ENCODE measurements at regions not wholly inside any gene's neighbourhood (a gene's known extent, or its start where the extent isn't known, plus 50 kb on each side); places are given as distances from the start of the nearest gene placed in this dataset.

- TF ChIP-seq PBX3 (IDR thresholded peaks at IDR 0.05; ENCODE audit: insufficient replicate concordance, low read depth, low read length) = no peak
Observed at GRCh38 chr12:18970603-18971002, 158.9 kb upstream of the PLEKHA5 start (continued).

- BruUV-seq (replicated peaks) = no TSS peak
- no peaks in the 10 kb centered on the region for H3K27me3 ChIP-seq (replicated peaks in 1 of 2; ENCODE audit: control insufficient read depth in 2 of 2, insufficient read depth in 2 of 2, low read length in 1 of 2)
- no peak overlapping the region for H3K4me3 ChIP-seq
- no peak for ATAC-seq
- ChIA-PET SMC1A (ENCODE audit: uncharacterized antibody, unreplicated experiment) (no interaction called here), POLR2A (no interaction called here), CTCF (no interaction called here), RAD21 (ENCODE audit: unreplicated experiment) (no interaction called here)
- no peak for FAIRE-seq
- no peaks in the 10 kb centered on the region for H3K4me1 ChIP-seq (ENCODE audit: control insufficient read depth, insufficient read depth, low read length)
- intact Hi-C loops (cut with micrococcal nuclease; ENCODE audit: unreplicated experiment) = no loop called here
- H3K36me3 ChIP-seq (ENCODE audit: control insufficient read depth in 2 of 2, insufficient read depth in 2 of 2, low read length in 1 of 2) = no peaks in the 10 kb centered on the region
- H3K4me2 ChIP-seq (ENCODE audit: control insufficient read depth, insufficient read depth) = no peak overlapping the region
- in situ Hi-C loops (cut with MboI) = no loop called here
- no peak overlapping the region for H2AFZ ChIP-seq (ENCODE audit: control insufficient read depth, low read depth, low read length)
- H3K79me2 ChIP-seq (ENCODE audit: control insufficient read depth, insufficient read depth, low read length) = no peaks in the 10 kb centered on the region
- no peak for TF ChIP-seq BRCA1 (IDR thresholded peaks at IDR 0.05; ENCODE audit: low read depth, low read length)
- no peak for TF ChIP-seq IRF3 (IDR thresholded peaks at IDR 0.05)
- no peak for TF ChIP-seq STAT3 (IDR thresholded peaks at IDR 0.05; ENCODE audit: low read depth, low read length)
- no peak for TF ChIP-seq SUPT20H (IDR thresholded peaks at IDR 0.05; ENCODE audit: borderline replicate concordance, control insufficient read depth, low read depth, low read length)
- no peak for TF ChIP-seq NFYB (IDR thresholded peaks at IDR 0.05; ENCODE audit: insufficient read depth, low read depth, low read length)
- TF ChIP-seq CEBPZ (IDR thresholded peaks at IDR 0.05; ENCODE audit: low read depth, low read length) = no peak
- no peak for TF ChIP-seq RFX5 (IDR thresholded peaks at IDR 0.05; ENCODE audit: low read depth, low read length)
- TF ChIP-seq ZSCAN29 (IDR thresholded peaks at IDR 0.05) = no peak
- no peak for TF ChIP-seq ZBTB33 (IDR thresholded peaks at IDR 0.05)
- TF ChIP-seq MYB (IDR thresholded peaks at IDR 0.05; ENCODE audit: borderline replicate concordance, low read depth, low read length) = no peak
- no peak for TF ChIP-seq EZH2 (IDR thresholded peaks at IDR 0.05; ENCODE audit: borderline replicate concordance, control insufficient read depth, low read depth, low read length)
- no peaks in the 10 kb centered on the region for H3K9me3 ChIP-seq (replicated peaks; ENCODE audit: control insufficient read depth, insufficient read depth, low read length)
- no peak for DNase-seq (ENCODE audit: low read depth, low spot score)
- no peaks in the 10 kb centered on the region for H4K20me1 ChIP-seq (ENCODE audit: control insufficient read depth, insufficient read depth)
- no peak overlapping the region for H3K27ac ChIP-seq (ENCODE audit: control insufficient read depth, insufficient read depth)
- H3K9ac ChIP-seq (ENCODE audit: control insufficient read depth, insufficient read depth, low read length) = no peak overlapping the region
- 67% methylated on average over 3 of the region's 3 CpGs for WGBS (ENCODE audit: insufficient coverage, insufficient replicate concordance, low lambda C conversion rate, missing lambda C conversion rate)
Observed at GRCh38 chr12:18971932-18972331, 157.6 kb upstream of the PLEKHA5 start.

All from GM12878 (cell line).